RWPE1 (cell line): ENCODE measurements at regions not wholly inside any gene's neighbourhood (a gene's known extent, or its start where the extent isn't known, plus 50 kb on each side); places are given as distances from the start of the nearest gene placed in this dataset.

Experiments
- CTCF ChIA-PET: fragments of 350-600 bp; sonication (Branson Sonifier 250); formaldehyde crosslinking; extraction: SDS; loops from one replicate; lab custom pipeline; 2021; lab: Yijun Ruan, JAX
- POLR2A ChIA-PET: fragments of 400-600 bp; formaldehyde crosslinking; extraction: SDS; loops from one replicate; lab custom pipeline; 2020; ENCODE audit warnings: antibody characterized with exemption; ENCODE audit not compliant: low non-redundant PET; lab: Yijun Ruan, JAX
- DNase-seq: peaks from one replicate; pipeline ENCODE4 v3.0.0; 2012; ENCODE audit warnings: low spot score
- H3K27ac ChIP-seq: fragments of 450-650 bp; 2 replicates; pipeline ENCODE4 v1.5.1; 2017
- TF ChIP-seq, protein P1 (sequence below): fragments of 450-650 bp; conservative IDR thresholded peaks from 2 replicates; pipeline ENCODE4 v1.5.1; 2017; ENCODE audit warnings: low read depth, mild to moderate bottlenecking

DNA sequence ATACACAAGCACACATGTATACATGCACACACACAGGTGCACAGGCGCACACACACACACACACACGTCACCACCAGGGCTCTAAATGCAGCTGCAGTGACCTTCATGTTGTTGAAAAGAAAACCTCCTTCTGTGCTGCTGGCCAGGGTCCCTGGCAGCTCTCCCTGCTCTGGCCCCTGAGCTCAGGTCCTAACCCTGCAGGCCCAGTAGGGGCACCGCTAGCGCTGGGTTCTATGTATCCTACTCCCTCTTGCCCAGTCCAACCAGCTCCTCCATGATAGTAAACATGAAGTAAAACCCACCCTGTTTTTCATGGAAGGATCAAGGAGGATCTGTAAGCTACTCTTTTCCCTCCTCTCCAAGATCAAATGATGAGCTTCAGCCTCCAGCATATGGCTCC is 172.8 kb downstream of the RBFOX3 start:
- DNase-seq, result no peak
- H3K27ac ChIP-seq, result no peak overlapping the region
- TF ChIP-seq, protein P1, sequence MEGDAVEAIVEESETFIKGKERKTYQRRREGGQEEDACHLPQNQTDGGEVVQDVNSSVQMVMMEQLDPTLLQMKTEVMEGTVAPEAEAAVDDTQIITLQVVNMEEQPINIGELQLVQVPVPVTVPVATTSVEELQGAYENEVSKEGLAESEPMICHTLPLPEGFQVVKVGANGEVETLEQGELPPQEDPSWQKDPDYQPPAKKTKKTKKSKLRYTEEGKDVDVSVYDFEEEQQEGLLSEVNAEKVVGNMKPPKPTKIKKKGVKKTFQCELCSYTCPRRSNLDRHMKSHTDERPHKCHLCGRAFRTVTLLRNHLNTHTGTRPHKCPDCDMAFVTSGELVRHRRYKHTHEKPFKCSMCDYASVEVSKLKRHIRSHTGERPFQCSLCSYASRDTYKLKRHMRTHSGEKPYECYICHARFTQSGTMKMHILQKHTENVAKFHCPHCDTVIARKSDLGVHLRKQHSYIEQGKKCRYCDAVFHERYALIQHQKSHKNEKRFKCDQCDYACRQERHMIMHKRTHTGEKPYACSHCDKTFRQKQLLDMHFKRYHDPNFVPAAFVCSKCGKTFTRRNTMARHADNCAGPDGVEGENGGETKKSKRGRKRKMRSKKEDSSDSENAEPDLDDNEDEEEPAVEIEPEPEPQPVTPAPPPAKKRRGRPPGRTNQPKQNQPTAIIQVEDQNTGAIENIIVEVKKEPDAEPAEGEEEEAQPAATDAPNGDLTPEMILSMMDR, result no peak
- ChIA-PET POLR2A (no interaction called here), CTCF (no interaction called here)

DNA sequence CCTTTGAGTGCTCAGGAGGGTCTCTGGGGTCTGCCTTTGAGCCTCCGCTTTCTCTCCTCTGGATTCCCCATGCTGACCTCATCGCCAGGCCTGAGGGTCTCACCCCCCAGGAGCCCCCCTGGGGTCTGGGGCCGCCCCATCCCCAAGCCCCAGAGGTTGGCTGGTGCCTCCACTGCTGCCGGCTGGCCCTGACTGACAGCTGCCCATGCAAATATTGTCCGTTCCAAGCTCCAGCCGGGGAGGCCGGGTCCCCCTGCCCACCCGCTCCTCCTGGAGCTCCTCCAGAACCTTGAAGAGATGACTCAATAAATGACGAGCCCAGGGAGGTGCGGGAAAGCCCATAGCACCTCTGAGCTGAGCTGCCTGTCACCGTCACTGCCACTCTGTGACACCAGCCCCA is 173.8 kb downstream of the RBFOX3 start:
- ChIA-PET CTCF (interaction anchor here (0.6 kb wide), 1 partner anchor 122 kb away, joined by 3 read pairs; no protein-coding TSS in a partner anchor), POLR2A (no interaction called here)
- TF ChIP-seq, protein P1, result no peak
- DNase-seq, result no peak
- H3K27ac ChIP-seq, result no peak overlapping the region

DNA sequence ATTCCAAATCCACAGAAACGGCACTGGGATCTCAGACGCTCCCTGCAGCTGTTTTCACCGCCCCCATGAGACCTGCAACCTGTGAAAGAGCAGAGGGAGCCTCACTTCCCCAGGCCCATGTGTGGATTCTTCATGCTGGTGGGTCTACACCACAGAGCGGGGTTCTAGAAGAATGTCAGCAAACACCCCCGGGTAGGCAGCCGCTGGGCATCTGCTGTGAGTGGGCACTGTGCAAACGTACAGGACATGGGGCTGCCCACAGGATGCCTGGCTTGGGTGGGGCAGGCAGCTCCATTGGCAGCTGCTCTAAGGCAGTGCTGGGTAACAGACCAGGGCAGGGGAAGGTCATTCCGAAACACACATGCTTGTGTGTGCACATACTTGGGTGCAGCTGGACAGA is 174.9 kb downstream of the RBFOX3 start:
- ChIA-PET POLR2A (no interaction called here), CTCF (interaction anchor here (0.6 kb wide), 1 partner anchor 264 kb away, joined by 3 read pairs; no protein-coding TSS in a partner anchor)
- TF ChIP-seq, protein P1, result no peak
- H3K27ac ChIP-seq, result no peak overlapping the region
- DNase-seq, result no peak

DNA sequence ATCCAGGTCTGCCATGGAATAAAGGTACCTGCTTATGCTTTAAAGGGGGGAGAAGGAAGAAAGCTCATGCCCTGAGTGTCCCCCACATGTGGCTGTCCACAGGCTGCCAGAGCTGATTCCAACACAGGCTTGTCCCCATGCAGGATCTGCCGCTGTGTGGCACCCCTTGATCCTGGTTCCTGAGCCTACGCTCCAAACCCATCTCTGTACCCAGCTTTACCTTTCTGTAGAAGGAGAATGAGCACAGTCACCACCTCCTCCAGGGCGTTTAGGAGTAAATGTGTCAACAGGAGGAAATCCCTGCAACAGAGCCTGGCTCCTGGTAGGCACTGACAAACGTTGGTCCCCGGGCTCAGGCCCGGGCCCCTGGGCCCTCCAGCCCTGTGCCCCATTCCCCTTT is 175.6 kb downstream of the RBFOX3 start:
- ChIA-PET CTCF (interaction anchor here (0.6 kb wide), 1 partner anchor 97 kb away, joined by 4 read pairs; no protein-coding TSS in a partner anchor), POLR2A (no interaction called here)
- DNase-seq, result no peak
- no peak overlapping the region for H3K27ac ChIP-seq
- TF ChIP-seq, protein P1, result no peak

DNA sequence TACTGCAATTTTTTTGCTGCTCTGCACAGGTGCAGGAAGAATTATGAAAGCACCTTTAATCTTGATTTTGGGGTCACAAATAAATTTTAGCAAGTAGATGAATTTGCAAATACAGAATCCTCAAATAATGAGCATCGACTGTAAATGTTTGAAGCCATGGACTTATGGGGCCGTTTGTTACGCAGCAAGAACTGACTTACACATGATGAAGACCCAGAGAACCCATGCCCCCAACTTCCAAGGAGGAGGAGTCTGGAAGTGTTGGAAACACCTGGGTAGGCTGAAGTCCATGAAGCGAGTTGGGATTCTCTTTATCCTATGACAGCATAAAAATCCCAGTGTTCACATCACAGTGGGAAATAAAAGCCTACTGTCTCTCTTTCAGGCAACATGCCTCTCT is 176.6 kb downstream of the RBFOX3 start:
- CTCF ChIA-PET, result interaction anchor here (0.6 kb wide), 1 partner anchor 10 kb away, joined by 4 read pairs; no protein-coding TSS in a partner anchor

DNA sequence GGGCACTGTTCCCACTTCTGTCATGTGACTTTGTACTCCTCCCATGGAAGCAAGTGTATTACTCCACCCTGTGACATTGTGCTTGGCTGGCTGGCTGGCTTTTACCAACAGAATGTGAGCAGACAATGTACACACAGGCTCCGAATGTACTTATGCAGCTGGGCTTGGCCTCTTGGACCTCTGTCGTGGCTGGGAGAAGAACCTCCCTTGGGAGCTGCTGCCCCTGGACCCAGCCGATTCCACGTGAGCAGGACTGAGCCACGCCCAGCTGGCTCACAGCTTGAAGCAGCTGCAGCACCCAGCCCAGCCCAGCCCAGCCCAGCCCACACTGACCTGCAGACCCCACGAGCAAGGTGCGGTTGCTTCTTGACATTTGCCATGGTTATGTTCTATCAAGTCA is 177.5 kb downstream of the RBFOX3 start:
- CTCF ChIA-PET, result interaction anchor here (0.5 kb wide), 1 partner anchor 14 kb away, joined by 3 read pairs; no protein-coding TSS in a partner anchor
- DNase-seq, result no peak
- POLR2A ChIA-PET, result no interaction called here
- TF ChIP-seq, protein P1, result no peak
- no peak overlapping the region for H3K27ac ChIP-seq

More for the DNA sequence above, 176.6 kb downstream of the RBFOX3 start:
- TF ChIP-seq, protein P1, result no peak
- POLR2A ChIA-PET, result interaction anchor here (0.6 kb wide), 1 partner anchor 44 kb away, joined by 5 read pairs; no protein-coding TSS in a partner anchor
- H3K27ac ChIP-seq, result no peak overlapping the region
- DNase-seq, result no peak
